AG09319 (cell line): ENCODE measurements at regions not wholly inside any gene's neighbourhood (a gene's known extent, or its start where the extent isn't known, plus 50 kb on each side); places are given as distances from the start of the nearest gene placed in this dataset.
"Not testable (repeated sequence)": the region's sequence is repeated elsewhere in the genome, so short reads cannot be mapped to it uniquely, and the experiment has no call there.

Source experiments
- DNase-seq: peaks from one replicate; pipeline ENCODE4 v3.0.0-alpha.2; 2010; ENCODE audit warnings: low read depth; ENCODE audit errors: extremely low read depth
- CTCF ChIP-seq: IDR thresholded peaks from 2 replicates; pipeline ENCODE4 v1.5.1; 2011; ENCODE audit warnings: low read depth, mild to moderate bottlenecking, inconsistent platforms, low read length, moderate library complexity

GRCh38 chr4:186790630-186791029 lies 67.0 kb upstream of the FAT1 start:
- DNase-seq: no peak
- no peak for TF ChIP-seq CTCF

- peak; percentile 41 for DNase-seq
- TF ChIP-seq CTCF: peak; percentile 1
Measured at GRCh38 chr4:186792728-186793366, 69.2 kb upstream of the FAT1 start.

GRCh38 chr4:186798951-186799659 lies 75.4 kb upstream of the FAT1 start:
- DNase-seq: no peak
- no peak for TF ChIP-seq CTCF

GRCh38 chr4:186805020-186805820 lies 81.6 kb upstream of the FAT1 start:
- no peak for TF ChIP-seq CTCF
- no peak for DNase-seq

GRCh38 chr4:186805917-186806316 lies 82.3 kb upstream of the FAT1 start:
- not testable (repeated sequence) for DNase-seq

- no peak for TF ChIP-seq CTCF
- DNase-seq: no peak
Measured at GRCh38 chr4:186806679-186807421, 83.2 kb upstream of the FAT1 start.

GRCh38 chr4:186807808-186808629 lies 84.4 kb upstream of the FAT1 start:
- peak; percentile 25 for DNase-seq

More at GRCh38 chr4:186807808-186808629, 84.4 kb upstream of the FAT1 start:
- TF ChIP-seq CTCF: no peak
